ENCODE measurements at regions not wholly inside any gene's neighbourhood (a gene's known extent, or its start where the extent isn't known, plus 50 kb on each side); places are given as distances from the start of the nearest gene placed in this dataset.

DNA sequence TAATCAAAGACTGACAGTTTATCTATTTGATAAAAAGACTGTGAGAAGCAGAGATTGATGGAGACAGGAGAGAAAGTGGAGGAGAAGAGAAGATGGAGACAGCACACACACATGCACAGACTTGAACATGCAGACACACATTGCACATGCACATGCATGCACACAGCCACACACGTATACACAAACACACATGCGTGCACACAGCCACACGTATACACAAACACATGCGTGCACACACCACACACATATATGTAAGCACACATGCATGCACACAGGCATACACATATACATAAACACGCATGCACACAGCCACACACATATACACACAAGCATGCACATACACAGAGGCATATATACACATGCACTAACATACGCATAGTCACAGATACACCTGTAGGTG lies 313.4 kb downstream of the HAPSTR1 start:
- no peak for TF ChIP-seq POLR2A (IDR thresholded peaks at IDR 0.05)
- no peak for TF ChIP-seq POLR2AphosphoS5 (IDR thresholded peaks at IDR 0.05)

Measured in breast epithelium (tissue), 3 donors.